ENCODE measurements at regions not wholly inside any gene's neighbourhood (a gene's known extent, or its start where the extent isn't known, plus 50 kb on each side); places are given as distances from the start of the nearest gene placed in this dataset.

- no peak for TF ChIP-seq POLR2AphosphoS5 (IDR thresholded peaks at IDR 0.05)
- TF ChIP-seq, protein P1, sequence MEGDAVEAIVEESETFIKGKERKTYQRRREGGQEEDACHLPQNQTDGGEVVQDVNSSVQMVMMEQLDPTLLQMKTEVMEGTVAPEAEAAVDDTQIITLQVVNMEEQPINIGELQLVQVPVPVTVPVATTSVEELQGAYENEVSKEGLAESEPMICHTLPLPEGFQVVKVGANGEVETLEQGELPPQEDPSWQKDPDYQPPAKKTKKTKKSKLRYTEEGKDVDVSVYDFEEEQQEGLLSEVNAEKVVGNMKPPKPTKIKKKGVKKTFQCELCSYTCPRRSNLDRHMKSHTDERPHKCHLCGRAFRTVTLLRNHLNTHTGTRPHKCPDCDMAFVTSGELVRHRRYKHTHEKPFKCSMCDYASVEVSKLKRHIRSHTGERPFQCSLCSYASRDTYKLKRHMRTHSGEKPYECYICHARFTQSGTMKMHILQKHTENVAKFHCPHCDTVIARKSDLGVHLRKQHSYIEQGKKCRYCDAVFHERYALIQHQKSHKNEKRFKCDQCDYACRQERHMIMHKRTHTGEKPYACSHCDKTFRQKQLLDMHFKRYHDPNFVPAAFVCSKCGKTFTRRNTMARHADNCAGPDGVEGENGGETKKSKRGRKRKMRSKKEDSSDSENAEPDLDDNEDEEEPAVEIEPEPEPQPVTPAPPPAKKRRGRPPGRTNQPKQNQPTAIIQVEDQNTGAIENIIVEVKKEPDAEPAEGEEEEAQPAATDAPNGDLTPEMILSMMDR (IDR thresholded peaks at IDR 0.05) = no peak
These were observed 1112.7 kb upstream of the NRXN1 start for GRCh38 chr2:52144590-52144989.
